ENCODE measurements at regions not wholly inside any gene's neighbourhood (a gene's known extent, or its start where the extent isn't known, plus 50 kb on each side); places are given as distances from the start of the nearest gene placed in this dataset.

- Histone ChIP-seq H3K4me3 (ENCODE audit: low read depth in 1 of 3, low read length in 3 of 3) (no peak overlapping the region), H3K9me3 (ENCODE audit: control insufficient read depth in 2 of 2, insufficient read depth in 1 of 2, low read depth in 1 of 2, low read length in 1 of 2) (peaks cover 0 to 4% of the 10 kb centered on the region in 2 donors), H3K4me1 (ENCODE audit: control insufficient read depth in 3 of 3, insufficient read depth in 2 of 3, low read depth in 1 of 3, low read length in 2 of 3) (no peaks in the 10 kb centered on the region), H3K27me3 (ENCODE audit: control insufficient read depth in 3 of 3, insufficient read depth in 3 of 3, low read length in 3 of 3) (no peaks in the 10 kb centered on the region), H3K27ac (ENCODE audit: low read depth in 1 of 3, low read length in 2 of 3) (no peak overlapping the region), H3K36me3 (ENCODE audit: control insufficient read depth in 3 of 3, insufficient read depth in 2 of 3, low read depth in 1 of 3, low read length in 3 of 3) (no peaks in the 10 kb centered on the region)
- 66 to 84% (median 68%) methylated on average over 2 of the region's 2 CpGs for WGBS, 3 donors
- no peak for DNase-seq
- FAIRE-seq = no peak
These were observed 90.1 kb downstream of the INHBA start for GRCh38 chr7:41612798-41613197.

- 83 to 92% (median 88%) methylated on average over 4 of the region's 4 CpGs for WGBS, 3 donors
- no peak for FAIRE-seq
These were observed 90.5 kb downstream of the INHBA start for GRCh38 chr7:41612386-41612785.

GRCh38 chr7:41608447-41608846 is 94.4 kb downstream of the INHBA start:
- H3K27me3 ChIP-seq (ENCODE audit: control insufficient read depth in 3 of 3, insufficient read depth in 3 of 3, low read length in 3 of 3) = no peaks in the 10 kb centered on the region
- H3K27ac ChIP-seq (ENCODE audit: low read depth in 1 of 3, low read length in 2 of 3) = no peak overlapping the region
- DNase-seq (no peak), FAIRE-seq (no peak)
- H3K9me3 ChIP-seq (ENCODE audit: control insufficient read depth in 2 of 2, insufficient read depth in 1 of 2, low read depth in 1 of 2, low read length in 1 of 2) = no peaks in the 10 kb centered on the region
- no peak overlapping the region for H3K4me3 ChIP-seq (ENCODE audit: low read depth in 1 of 3, low read length in 3 of 3)
- WGBS, 3 donors = 63 to 75% (median 71%) methylated on average over 2 of the region's 2 CpGs
- H3K36me3 ChIP-seq (ENCODE audit: control insufficient read depth in 3 of 3, insufficient read depth in 2 of 3, low read depth in 1 of 3, low read length in 3 of 3) = no peaks in the 10 kb centered on the region
- H3K4me1 ChIP-seq (ENCODE audit: control insufficient read depth in 3 of 3, insufficient read depth in 2 of 3, low read depth in 1 of 3, low read length in 2 of 3) = no peaks in the 10 kb centered on the region

More at GRCh38 chr7:41612386-41612785, 90.5 kb downstream of the INHBA start:
- H3K9me3 ChIP-seq (ENCODE audit: control insufficient read depth in 2 of 2, insufficient read depth in 1 of 2, low read depth in 1 of 2, low read length in 1 of 2) = peaks cover 0 to 4% of the 10 kb centered on the region in 2 donors
- H3K27me3 ChIP-seq (ENCODE audit: control insufficient read depth in 3 of 3, insufficient read depth in 3 of 3, low read length in 3 of 3) = no peaks in the 10 kb centered on the region
- H3K4me1 ChIP-seq (ENCODE audit: control insufficient read depth in 3 of 3, insufficient read depth in 2 of 3, low read depth in 1 of 3, low read length in 2 of 3) = no peaks in the 10 kb centered on the region
- DNase-seq = no peak
- H3K27ac ChIP-seq (ENCODE audit: low read depth in 1 of 3, low read length in 2 of 3) = no peak overlapping the region
- no peaks in the 10 kb centered on the region for H3K36me3 ChIP-seq (ENCODE audit: control insufficient read depth in 3 of 3, insufficient read depth in 2 of 3, low read depth in 1 of 3, low read length in 3 of 3)
- no peak overlapping the region for H3K4me3 ChIP-seq (ENCODE audit: low read depth in 1 of 3, low read length in 3 of 3)

- no peaks in the 10 kb centered on the region for H3K36me3 ChIP-seq (ENCODE audit: control insufficient read depth in 3 of 3, insufficient read depth in 2 of 3, low read depth in 1 of 3, low read length in 3 of 3)
- DNase-seq (no peak), FAIRE-seq (no peak)
- whole genome bisulfite sequencing, 3 donors = 86 to 94% (median 87%) methylated on average over 1 of the region's 1 CpG
- no peak overlapping the region for H3K4me3 ChIP-seq (ENCODE audit: low read depth in 1 of 3, low read length in 3 of 3)
- no peaks in the 10 kb centered on the region for H3K4me1 ChIP-seq (ENCODE audit: control insufficient read depth in 3 of 3, insufficient read depth in 2 of 3, low read depth in 1 of 3, low read length in 2 of 3)
- no peaks in the 10 kb centered on the region for H3K9me3 ChIP-seq (ENCODE audit: control insufficient read depth in 2 of 2, insufficient read depth in 1 of 2, low read depth in 1 of 2, low read length in 1 of 2)
- H3K27me3 ChIP-seq (ENCODE audit: control insufficient read depth in 3 of 3, insufficient read depth in 3 of 3, low read length in 3 of 3) = no peaks in the 10 kb centered on the region
- no peak overlapping the region for H3K27ac ChIP-seq (ENCODE audit: low read depth in 1 of 3, low read length in 2 of 3)
These were observed 98.9 kb downstream of the INHBA start for GRCh38 chr7:41603985-41604384.

GRCh38 chr7:41599760-41600159 is 103.1 kb downstream of the INHBA start:
- WGBS, 3 donors = 64 to 68% (median 66%) methylated on average over 4 of the region's 4 CpGs

GRCh38 chr7:41592794-41593193 is 110.1 kb downstream of the INHBA start:
- DNase-seq (no peak), FAIRE-seq (no peak)
- no peaks in the 10 kb centered on the region for H3K4me1 ChIP-seq (ENCODE audit: control insufficient read depth in 3 of 3, insufficient read depth in 2 of 3, low read depth in 1 of 3, low read length in 2 of 3)

More at GRCh38 chr7:41599760-41600159, 103.1 kb downstream of the INHBA start:
- no peak for DNase-seq
- Histone ChIP-seq H3K4me3 (ENCODE audit: low read depth in 1 of 3, low read length in 3 of 3) (no peak overlapping the region), H3K9me3 (ENCODE audit: control insufficient read depth in 2 of 2, insufficient read depth in 1 of 2, low read depth in 1 of 2, low read length in 1 of 2) (peaks cover 0 to 9% of the 10 kb centered on the region in 2 donors), H3K27me3 (ENCODE audit: control insufficient read depth in 3 of 3, insufficient read depth in 3 of 3, low read length in 3 of 3) (no peaks in the 10 kb centered on the region), H3K27ac (ENCODE audit: low read depth in 1 of 3, low read length in 2 of 3) (no peak overlapping the region), H3K4me1 (ENCODE audit: control insufficient read depth in 3 of 3, insufficient read depth in 2 of 3, low read depth in 1 of 3, low read length in 2 of 3) (no peaks in the 10 kb centered on the region), H3K36me3 (ENCODE audit: control insufficient read depth in 3 of 3, insufficient read depth in 2 of 3, low read depth in 1 of 3, low read length in 3 of 3) (no peaks in the 10 kb centered on the region)
- FAIRE-seq = no peak

GRCh38 chr7:41592236-41592635 is 110.7 kb downstream of the INHBA start:
- WGBS, 3 donors = 92 to 96% (median 95%) methylated on average over 1 of the region's 1 CpG
- no peak for FAIRE-seq
- no peak for DNase-seq

More at GRCh38 chr7:41592794-41593193, 110.1 kb downstream of the INHBA start:
- Histone ChIP-seq H3K9me3 (ENCODE audit: control insufficient read depth in 2 of 2, insufficient read depth in 1 of 2, low read depth in 1 of 2, low read length in 1 of 2) (peaks cover 0 to 9% of the 10 kb centered on the region in 2 donors), H3K27ac (ENCODE audit: low read depth in 1 of 3, low read length in 2 of 3) (no peak overlapping the region), H3K4me3 (ENCODE audit: low read depth in 1 of 3, low read length in 3 of 3) (no peak overlapping the region), H3K36me3 (ENCODE audit: control insufficient read depth in 3 of 3, insufficient read depth in 2 of 3, low read depth in 1 of 3, low read length in 3 of 3) (no peaks in the 10 kb centered on the region), H3K27me3 (ENCODE audit: control insufficient read depth in 3 of 3, insufficient read depth in 3 of 3, low read length in 3 of 3) (no peaks in the 10 kb centered on the region)

GRCh38 chr7:41590986-41591385 is 111.9 kb downstream of the INHBA start:
- Histone ChIP-seq H3K36me3 (ENCODE audit: control insufficient read depth in 3 of 3, insufficient read depth in 2 of 3, low read depth in 1 of 3, low read length in 3 of 3) (no peaks in the 10 kb centered on the region), H3K9me3 (ENCODE audit: control insufficient read depth in 2 of 2, insufficient read depth in 1 of 2, low read depth in 1 of 2, low read length in 1 of 2) (peaks cover 0 to 7% of the 10 kb centered on the region in 2 donors), H3K27me3 (ENCODE audit: control insufficient read depth in 3 of 3, insufficient read depth in 3 of 3, low read length in 3 of 3) (no peaks in the 10 kb centered on the region), H3K4me1 (ENCODE audit: control insufficient read depth in 3 of 3, insufficient read depth in 2 of 3, low read depth in 1 of 3, low read length in 2 of 3) (no peaks in the 10 kb centered on the region), H3K4me3 (ENCODE audit: low read depth in 1 of 3, low read length in 3 of 3) (no peak overlapping the region), H3K27ac (ENCODE audit: low read depth in 1 of 3, low read length in 2 of 3) (no peak overlapping the region)
- 85 to 95% (median 92%) methylated on average over 1 of the region's 1 CpG for WGBS, 3 donors
- DNase-seq = no peak
- FAIRE-seq = no peak

More at GRCh38 chr7:41592236-41592635, 110.7 kb downstream of the INHBA start:
- Histone ChIP-seq H3K27ac (ENCODE audit: low read depth in 1 of 3, low read length in 2 of 3) (no peak overlapping the region), H3K9me3 (ENCODE audit: control insufficient read depth in 2 of 2, insufficient read depth in 1 of 2, low read depth in 1 of 2, low read length in 1 of 2) (peaks cover 0 to 9% of the 10 kb centered on the region in 2 donors), H3K36me3 (ENCODE audit: control insufficient read depth in 3 of 3, insufficient read depth in 2 of 3, low read depth in 1 of 3, low read length in 3 of 3) (no peaks in the 10 kb centered on the region), H3K4me1 (ENCODE audit: control insufficient read depth in 3 of 3, insufficient read depth in 2 of 3, low read depth in 1 of 3, low read length in 2 of 3) (no peaks in the 10 kb centered on the region), H3K27me3 (ENCODE audit: control insufficient read depth in 3 of 3, insufficient read depth in 3 of 3, low read length in 3 of 3) (no peaks in the 10 kb centered on the region), H3K4me3 (ENCODE audit: low read depth in 1 of 3, low read length in 3 of 3) (no peak overlapping the region)

- Histone ChIP-seq H3K27me3 (ENCODE audit: control insufficient read depth in 3 of 3, insufficient read depth in 3 of 3, low read length in 3 of 3) (no peaks in the 10 kb centered on the region), H3K9me3 (ENCODE audit: control insufficient read depth in 2 of 2, insufficient read depth in 1 of 2, low read depth in 1 of 2, low read length in 1 of 2) (no peaks in the 10 kb centered on the region), H3K4me1 (ENCODE audit: control insufficient read depth in 3 of 3, insufficient read depth in 2 of 3, low read depth in 1 of 3, low read length in 2 of 3) (no peaks in the 10 kb centered on the region), H3K27ac (ENCODE audit: low read depth in 1 of 3, low read length in 2 of 3) (no peak overlapping the region), H3K36me3 (ENCODE audit: control insufficient read depth in 3 of 3, insufficient read depth in 2 of 3, low read depth in 1 of 3, low read length in 3 of 3) (no peaks in the 10 kb centered on the region), H3K4me3 (ENCODE audit: low read depth in 1 of 3, low read length in 3 of 3) (no peak overlapping the region)
- FAIRE-seq = no peak
- no peak for DNase-seq
- 74 to 84% (median 83%) methylated on average over 5 of the region's 5 CpGs for WGBS, 3 donors
These were observed 114.5 kb downstream of the INHBA start for GRCh38 chr7:41588341-41588740.
